ENCODE measurements at regions not wholly inside any gene's neighbourhood (a gene's known extent, or its start where the extent isn't known, plus 50 kb on each side); places are given as distances from the start of the nearest gene placed in this dataset.

- DNase-seq (ENCODE audit: low spot score in 2 of 2) (no peak), ATAC-seq (no peak)
- H3K9me3 Mint-ChIP-seq: no peaks in the 10 kb centered on the region
- no peaks in the 10 kb centered on the region for H3K36me3 Mint-ChIP-seq
- peaks cover 12% of the 10 kb centered on the region for H3K4me1 Mint-ChIP-seq
- H3K27ac Mint-ChIP-seq: no peak overlapping the region
- peak overlapping the region; percentile 68 for H3K4me3 Mint-ChIP-seq
Observed at GRCh38 chr3:72099326-72100079, 314.6 kb upstream of the PROK2 start.

GRCh38 chr3:72097053-72097452, 312.1 kb upstream of the PROK2 start:
- no peaks in the 10 kb centered on the region for H3K9me3 Mint-ChIP-seq
- DNase-seq (ENCODE audit: low spot score in 2 of 2) (no peak), ATAC-seq (no peak)
- no peaks in the 10 kb centered on the region for H3K36me3 Mint-ChIP-seq
- no peak overlapping the region for H3K4me3 Mint-ChIP-seq
- H3K4me1 Mint-ChIP-seq: peaks cover 12% of the 10 kb centered on the region
- H3K27ac Mint-ChIP-seq: no peak overlapping the region

GRCh38 chr3:72095521-72095920, 310.6 kb upstream of the PROK2 start:
- H3K27ac Mint-ChIP-seq: no peak overlapping the region
- DNase-seq (ENCODE audit: low spot score in 2 of 2) (no peak), ATAC-seq (no peak)
- H3K4me1 Mint-ChIP-seq: peaks cover 2% of the 10 kb centered on the region
- no peaks in the 10 kb centered on the region for H3K36me3 Mint-ChIP-seq
- no peak overlapping the region for H3K4me3 Mint-ChIP-seq
- H3K9me3 Mint-ChIP-seq: no peaks in the 10 kb centered on the region

GRCh38 chr3:72093992-72094334, 309.0 kb upstream of the PROK2 start:
- Mint-ChIP-seq H3K9me3 (no peaks in the 10 kb centered on the region), H3K27ac (no peak overlapping the region)

GRCh38 chr3:72093270-72093991, 308.5 kb upstream of the PROK2 start:
- no peaks in the 10 kb centered on the region for H3K36me3 Mint-ChIP-seq
- ATAC-seq: no peak

More at GRCh38 chr3:72093992-72094334, 309.0 kb upstream of the PROK2 start:
- no peaks in the 10 kb centered on the region for H3K4me1 Mint-ChIP-seq
- DNase-seq (ENCODE audit: low spot score in 2 of 2) (no peak), ATAC-seq (no peak)
- H3K4me3 Mint-ChIP-seq: no peak overlapping the region
- no peaks in the 10 kb centered on the region for H3K36me3 Mint-ChIP-seq

GRCh38 chr3:72092778-72093177, 307.8 kb upstream of the PROK2 start:
- no peaks in the 10 kb centered on the region for H3K4me1 Mint-ChIP-seq
- H3K36me3 Mint-ChIP-seq: no peaks in the 10 kb centered on the region
- no peak overlapping the region for H3K4me3 Mint-ChIP-seq
- ATAC-seq (no peak), DNase-seq (ENCODE audit: low spot score in 2 of 2) (no peak)
- H3K27ac Mint-ChIP-seq: no peak overlapping the region
- no peaks in the 10 kb centered on the region for H3K9me3 Mint-ChIP-seq

More at GRCh38 chr3:72093270-72093991, 308.5 kb upstream of the PROK2 start:
- Mint-ChIP-seq H3K4me3 (no peak overlapping the region), H3K27ac (no peak overlapping the region), H3K4me1 (no peaks in the 10 kb centered on the region), H3K9me3 (no peaks in the 10 kb centered on the region)
- DNase-seq (ENCODE audit: low spot score in 2 of 2): no peak

- Mint-ChIP-seq H3K4me3 (no peak overlapping the region), H3K36me3 (no peaks in the 10 kb centered on the region), H3K9me3 (no peaks in the 10 kb centered on the region), H3K4me1 (no peaks in the 10 kb centered on the region), H3K27ac (no peak overlapping the region)
- DNase-seq (ENCODE audit: low spot score in 2 of 2) (no peak), ATAC-seq (no peak)
Observed at GRCh38 chr3:72088486-72089025, 303.6 kb upstream of the PROK2 start.

- ATAC-seq (no peak), DNase-seq (ENCODE audit: low spot score in 2 of 2) (no peak)
- Mint-ChIP-seq H3K36me3 (no peaks in the 10 kb centered on the region), H3K4me3 (no peak overlapping the region), H3K9me3 (no peaks in the 10 kb centered on the region), H3K4me1 (no peaks in the 10 kb centered on the region), H3K27ac (no peak overlapping the region)
Observed at GRCh38 chr3:72087420-72087819, 302.5 kb upstream of the PROK2 start.

GRCh38 chr3:72086743-72087087, 301.8 kb upstream of the PROK2 start:
- no peak overlapping the region for H3K27ac Mint-ChIP-seq
- ATAC-seq: no peak
- H3K4me1 Mint-ChIP-seq: no peaks in the 10 kb centered on the region
- no peaks in the 10 kb centered on the region for H3K9me3 Mint-ChIP-seq
- H3K36me3 Mint-ChIP-seq: no peaks in the 10 kb centered on the region
- no peak for DNase-seq (ENCODE audit: low spot score in 2 of 2)
- no peak overlapping the region for H3K4me3 Mint-ChIP-seq

GRCh38 chr3:72086042-72086742, 301.2 kb upstream of the PROK2 start:
- no peak for DNase-seq (ENCODE audit: low spot score in 2 of 2)
- no peaks in the 10 kb centered on the region for H3K36me3 Mint-ChIP-seq
- H3K9me3 Mint-ChIP-seq: no peaks in the 10 kb centered on the region
- no peak overlapping the region for H3K27ac Mint-ChIP-seq
- H3K4me1 Mint-ChIP-seq: no peaks in the 10 kb centered on the region
- no peak for ATAC-seq
- H3K4me3 Mint-ChIP-seq: no peak overlapping the region

GRCh38 chr3:72085036-72085435, 300.1 kb upstream of the PROK2 start:
- Mint-ChIP-seq H3K4me1 (peaks cover 1% of the 10 kb centered on the region), H3K9me3 (no peaks in the 10 kb centered on the region), H3K36me3 (no peaks in the 10 kb centered on the region), H3K4me3 (no peak overlapping the region), H3K27ac (no peak overlapping the region)
- ATAC-seq: no peak
- no peak for DNase-seq (ENCODE audit: low spot score in 2 of 2)

- Mint-ChIP-seq H3K36me3 (no peaks in the 10 kb centered on the region), H3K9me3 (no peaks in the 10 kb centered on the region), H3K4me1 (peaks cover 5% of the 10 kb centered on the region), H3K27ac (no peak overlapping the region), H3K4me3 (no peak overlapping the region)
- DNase-seq (ENCODE audit: low spot score in 2 of 2) (no peak), ATAC-seq (no peak)
Observed at GRCh38 chr3:72082776-72083462, 298.0 kb upstream of the PROK2 start.

GRCh38 chr3:72082186-72082715, 297.3 kb upstream of the PROK2 start:
- ATAC-seq (no peak), DNase-seq (ENCODE audit: low spot score in 2 of 2) (no peak)
- no peak overlapping the region for H3K27ac Mint-ChIP-seq
- no peaks in the 10 kb centered on the region for H3K36me3 Mint-ChIP-seq
- H3K4me3 Mint-ChIP-seq: no peak overlapping the region
- peaks cover 5% of the 10 kb centered on the region for H3K4me1 Mint-ChIP-seq
- no peaks in the 10 kb centered on the region for H3K9me3 Mint-ChIP-seq

GRCh38 chr3:72081471-72082185, 296.7 kb upstream of the PROK2 start:
- no peak overlapping the region for H3K27ac Mint-ChIP-seq
- no peak for ATAC-seq
- peaks cover 5% of the 10 kb centered on the region for H3K4me1 Mint-ChIP-seq
- no peak overlapping the region for H3K4me3 Mint-ChIP-seq
- no peaks in the 10 kb centered on the region for H3K9me3 Mint-ChIP-seq
- H3K36me3 Mint-ChIP-seq: no peaks in the 10 kb centered on the region
- no peak for DNase-seq (ENCODE audit: low spot score in 2 of 2)
